ENCODE measurements at regions not wholly inside any gene's neighbourhood (a gene's known extent, or its start where the extent isn't known, plus 50 kb on each side); places are given as distances from the start of the nearest gene placed in this dataset.

DNA sequence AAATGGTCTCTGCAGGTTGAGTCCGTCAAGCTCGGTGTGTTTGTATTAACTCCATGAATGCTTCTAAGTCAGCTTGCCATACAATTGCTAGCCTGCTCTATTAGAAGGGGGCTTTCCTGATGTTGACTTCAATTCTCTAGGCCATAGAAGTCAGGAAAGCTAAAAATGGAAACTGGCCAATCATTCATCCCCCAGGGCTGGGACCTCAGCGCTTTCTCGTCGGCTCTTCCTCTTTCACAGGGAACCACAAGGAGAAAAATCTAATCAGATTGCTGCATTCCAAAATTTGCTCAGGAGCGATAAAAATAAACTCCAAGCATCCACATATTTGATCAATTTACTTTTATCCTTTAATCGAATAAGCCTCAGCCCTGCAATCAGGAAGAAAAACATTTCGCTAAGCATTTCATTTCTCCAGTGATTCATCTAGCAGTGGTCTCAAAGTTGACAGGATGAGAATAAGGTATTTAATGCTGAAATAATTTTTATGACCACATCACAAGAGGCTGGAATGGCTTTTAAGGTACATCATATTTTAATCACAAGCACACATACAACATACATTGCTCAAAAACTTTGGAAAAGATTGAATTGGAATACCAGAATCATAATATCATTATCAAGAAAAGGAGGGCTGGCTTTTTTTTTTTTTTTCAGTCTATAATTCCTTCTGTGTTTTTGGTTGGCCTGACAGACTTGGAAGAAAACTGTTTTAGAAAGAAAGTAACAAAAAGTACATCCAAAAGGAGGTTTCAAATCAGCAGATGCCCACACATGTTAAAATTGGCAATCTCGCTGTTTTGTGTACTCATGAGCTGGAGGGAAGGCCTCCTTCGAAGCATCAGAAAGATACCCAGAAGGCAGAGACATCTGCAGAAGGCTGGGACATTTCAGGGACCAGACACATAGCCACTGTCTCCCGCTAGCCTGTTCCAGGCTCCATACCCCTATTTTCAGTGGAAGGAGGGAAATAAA lies 316.3 kb downstream of the NUAK1 start:
- DNase-seq (no peak), ATAC-seq (ENCODE audit: low FRiP score in 2 of 2) (no peak)
- Histone ChIP-seq H3K27me3 (no peaks in the 10 kb centered on the region), H3K36me3 (no peaks in the 10 kb centered on the region), H3K27ac (no peak overlapping the region), H3K9me3 (no peaks in the 10 kb centered on the region), H3K4me1 (peaks cover 10 to 28% (median 27%) of the 10 kb centered on the region in 4 donors), H3K4me3 (no peak overlapping the region)
- WGBS, 2 donors = 69 to 77% methylated on average over 11 of the region's 11 CpGs
- TF ChIP-seq, protein P1, sequence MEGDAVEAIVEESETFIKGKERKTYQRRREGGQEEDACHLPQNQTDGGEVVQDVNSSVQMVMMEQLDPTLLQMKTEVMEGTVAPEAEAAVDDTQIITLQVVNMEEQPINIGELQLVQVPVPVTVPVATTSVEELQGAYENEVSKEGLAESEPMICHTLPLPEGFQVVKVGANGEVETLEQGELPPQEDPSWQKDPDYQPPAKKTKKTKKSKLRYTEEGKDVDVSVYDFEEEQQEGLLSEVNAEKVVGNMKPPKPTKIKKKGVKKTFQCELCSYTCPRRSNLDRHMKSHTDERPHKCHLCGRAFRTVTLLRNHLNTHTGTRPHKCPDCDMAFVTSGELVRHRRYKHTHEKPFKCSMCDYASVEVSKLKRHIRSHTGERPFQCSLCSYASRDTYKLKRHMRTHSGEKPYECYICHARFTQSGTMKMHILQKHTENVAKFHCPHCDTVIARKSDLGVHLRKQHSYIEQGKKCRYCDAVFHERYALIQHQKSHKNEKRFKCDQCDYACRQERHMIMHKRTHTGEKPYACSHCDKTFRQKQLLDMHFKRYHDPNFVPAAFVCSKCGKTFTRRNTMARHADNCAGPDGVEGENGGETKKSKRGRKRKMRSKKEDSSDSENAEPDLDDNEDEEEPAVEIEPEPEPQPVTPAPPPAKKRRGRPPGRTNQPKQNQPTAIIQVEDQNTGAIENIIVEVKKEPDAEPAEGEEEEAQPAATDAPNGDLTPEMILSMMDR (IDR thresholded peaks at IDR 0.05) = no peak
- TF ChIP-seq EP300 (IDR thresholded peaks at IDR 0.05) (no peak), POLR2A (IDR thresholded peaks at IDR 0.05) (no peak), POLR2AphosphoS5 (IDR thresholded peaks at IDR 0.05) (no peak)

DNA sequence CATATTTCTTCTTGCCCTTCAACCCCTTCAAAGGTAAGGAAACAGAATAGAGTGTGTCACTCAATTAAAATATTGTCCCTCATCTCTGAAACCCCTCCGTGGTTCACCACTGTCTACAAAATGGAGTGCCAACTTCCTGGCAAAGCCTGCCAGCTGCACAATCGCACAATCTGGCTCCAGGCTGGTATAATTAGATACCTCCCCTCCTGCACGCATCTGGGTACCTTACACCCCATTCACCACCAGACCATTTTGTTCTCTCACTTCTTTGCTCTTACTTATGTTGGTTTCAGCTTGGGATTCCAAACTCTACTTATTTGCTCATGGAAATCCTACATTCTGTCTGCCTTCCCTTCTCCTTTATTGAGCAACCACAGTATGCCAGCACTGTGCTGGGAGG lies 314.9 kb downstream of the NUAK1 start:
- WGBS, 2 donors = 42 to 66% methylated on average over 3 of the region's 3 CpGs
- H3K9me3 ChIP-seq = no peaks in the 10 kb centered on the region
- no peak for ATAC-seq (ENCODE audit: low FRiP score in 2 of 2)

DNA sequence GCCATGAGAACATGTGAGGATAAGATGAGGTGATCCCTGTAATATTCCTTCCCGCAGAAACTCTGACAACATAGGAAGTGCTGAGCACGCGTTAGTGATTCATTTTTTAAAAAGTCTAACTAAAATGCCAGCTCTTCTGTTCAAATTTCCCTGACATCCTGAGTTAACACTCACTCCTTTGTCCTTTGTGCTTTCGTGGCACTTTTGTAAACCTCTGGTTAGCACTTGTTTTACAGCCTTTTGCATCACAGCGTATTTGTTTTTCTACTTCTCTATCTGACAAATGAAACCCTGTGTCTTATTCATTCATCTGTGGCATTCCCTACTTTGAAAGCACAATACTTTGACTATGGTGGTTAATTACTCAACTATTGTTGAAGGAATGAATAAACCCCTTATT lies 313.6 kb downstream of the NUAK1 start:
- Histone ChIP-seq H3K36me3 (no peaks in the 10 kb centered on the region), H3K27me3 (no peaks in the 10 kb centered on the region), H3K9me3 (no peaks in the 10 kb centered on the region), H3K4me3 (no peak overlapping the region), H3K27ac (no peak overlapping the region), H3K4me1 (peaks cover 7 to 19% (median 16%) of the 10 kb centered on the region in 4 donors)
- DNase-seq = no peak
- TF ChIP-seq, protein P1 (IDR thresholded peaks at IDR 0.05) = no peak
- TF ChIP-seq EP300 (IDR thresholded peaks at IDR 0.05) = no peak
- no peak for TF ChIP-seq POLR2A (IDR thresholded peaks at IDR 0.05)
- no peak for TF ChIP-seq POLR2AphosphoS5 (IDR thresholded peaks at IDR 0.05)
- no peak for ATAC-seq (ENCODE audit: low FRiP score in 2 of 2)
- WGBS, 2 donors = 72 to 78% methylated on average over 5 of the region's 5 CpGs

More for the DNA sequence above, 314.9 kb downstream of the NUAK1 start:
- Histone ChIP-seq H3K4me1 (peaks cover 10 to 28% (median 26%) of the 10 kb centered on the region in 4 donors), H3K36me3 (no peaks in the 10 kb centered on the region), H3K27ac (no peak overlapping the region), H3K4me3 (no peak overlapping the region), H3K27me3 (no peaks in the 10 kb centered on the region)
- no peak for DNase-seq
- TF ChIP-seq, protein P1 (IDR thresholded peaks at IDR 0.05) = no peak
- TF ChIP-seq POLR2A (IDR thresholded peaks at IDR 0.05) (no peak), POLR2AphosphoS5 (IDR thresholded peaks at IDR 0.05) (no peak), EP300 (IDR thresholded peaks at IDR 0.05) (no peak)

DNA sequence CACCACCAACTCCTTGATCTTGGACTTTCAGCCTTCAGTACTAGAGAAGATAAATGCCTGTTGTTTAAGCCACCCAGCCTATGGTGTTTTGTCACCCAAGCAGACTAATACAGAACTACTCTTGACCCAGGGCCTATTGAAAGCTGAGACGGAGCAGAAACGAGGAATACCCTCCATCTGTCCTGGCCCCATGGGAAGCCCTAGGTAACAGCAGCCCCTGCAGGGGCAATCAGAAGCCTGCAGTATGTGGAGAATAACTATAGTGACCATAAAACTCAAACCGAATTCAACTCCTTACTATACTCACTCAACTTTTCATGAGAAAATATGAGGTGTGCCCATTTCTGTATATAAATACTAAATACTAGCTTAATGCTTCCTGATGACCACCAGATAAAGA lies 307.4 kb downstream of the NUAK1 start:
- ATAC-seq (ENCODE audit: low FRiP score in 2 of 2) (no peak), DNase-seq (no peak)
- no peak overlapping the region for H3K27ac ChIP-seq
- no peaks in the 10 kb centered on the region for H3K36me3 ChIP-seq
- TF ChIP-seq POLR2A (IDR thresholded peaks at IDR 0.05) (no peak), POLR2AphosphoS5 (IDR thresholded peaks at IDR 0.05) (no peak), EP300 (IDR thresholded peaks at IDR 0.05) (no peak)
- TF ChIP-seq, protein P1 (IDR thresholded peaks at IDR 0.05) = no peak
- H3K9me3 ChIP-seq = no peaks in the 10 kb centered on the region
- H3K4me1 ChIP-seq = no peaks in the 10 kb centered on the region
- H3K4me3 ChIP-seq = no peak overlapping the region
- H3K27me3 ChIP-seq = no peaks in the 10 kb centered on the region
- WGBS, 2 donors = 92 to 94% methylated on average over 3 of the region's 3 CpGs

Data from upper lobe of left lung (tissue), 6 donors.